AG09309 (cell line): ENCODE measurements at regions not wholly inside any gene's neighbourhood (a gene's known extent, or its start where the extent isn't known, plus 50 kb on each side); places are given as distances from the start of the nearest gene placed in this dataset.
A peak's percentile ranks its signal among the peaks of the same experiment; 100 is the strongest.

Experiments used
- DNase-seq: peaks from one replicate; pipeline ENCODE4 v3.0.0-alpha.2; 2010; ENCODE audit warnings: low read depth
- H3K4me3 ChIP-seq: 2 replicates; pipeline ENCODE4 v1.5.1; 2011; ENCODE audit warnings: mild to moderate bottlenecking, low read depth, low read length, moderate library complexity; ENCODE audit not compliant: control insufficient read depth
- CTCF ChIP-seq: IDR thresholded peaks from 2 replicates; pipeline ENCODE4 v1.5.1; 2011; ENCODE audit warnings: mild to moderate bottlenecking, low read depth, low read length, inconsistent platforms; ENCODE audit not compliant: insufficient read depth, control insufficient read depth; ENCODE audit errors: missing control alignments

- TF ChIP-seq CTCF = no peak
- no peak for DNase-seq
- no peak overlapping the region for H3K4me3 ChIP-seq
Measured at GRCh38 chr10:58026036-58026435, 241.7 kb downstream of the IPMK start.

- DNase-seq = peak; percentile 46
- TF ChIP-seq CTCF = no peak
- no peak overlapping the region for H3K4me3 ChIP-seq
Measured at GRCh38 chr10:58023341-58024073, 244.2 kb downstream of the IPMK start.

GRCh38 chr10:58019863-58020537 is 247.7 kb downstream of the IPMK start:
- DNase-seq = no peak
- no peak for TF ChIP-seq CTCF
- no peak overlapping the region for H3K4me3 ChIP-seq

GRCh38 chr10:58017719-58018367 is 249.9 kb downstream of the IPMK start:
- peak; percentile 30 for TF ChIP-seq CTCF
- no peak overlapping the region for H3K4me3 ChIP-seq
- peak; percentile 78 for DNase-seq

- TF ChIP-seq CTCF = no peak
- no peak overlapping the region for H3K4me3 ChIP-seq
- no peak for DNase-seq
Measured at GRCh38 chr10:58016614-58017013, 251.1 kb downstream of the IPMK start.

GRCh38 chr10:58014436-58014835 is 253.3 kb downstream of the IPMK start:
- no peak for TF ChIP-seq CTCF
- H3K4me3 ChIP-seq = no peak overlapping the region
- DNase-seq = no peak
